Stromal cell of bone marrow (primary cell): ENCODE measurements at regions not wholly inside any gene's neighbourhood (a gene's known extent, or its start where the extent isn't known, plus 50 kb on each side); places are given as distances from the start of the nearest gene placed in this dataset.
"Not testable (repeated sequence)": the region's sequence is repeated elsewhere in the genome, so short reads cannot be mapped to it uniquely, and the experiment has no call there.

Experiments
- DNase-seq: peaks from one replicate; pipeline ENCODE4 v3.0.0-alpha.2; 2012; ENCODE audit warnings: low read depth

DNA sequence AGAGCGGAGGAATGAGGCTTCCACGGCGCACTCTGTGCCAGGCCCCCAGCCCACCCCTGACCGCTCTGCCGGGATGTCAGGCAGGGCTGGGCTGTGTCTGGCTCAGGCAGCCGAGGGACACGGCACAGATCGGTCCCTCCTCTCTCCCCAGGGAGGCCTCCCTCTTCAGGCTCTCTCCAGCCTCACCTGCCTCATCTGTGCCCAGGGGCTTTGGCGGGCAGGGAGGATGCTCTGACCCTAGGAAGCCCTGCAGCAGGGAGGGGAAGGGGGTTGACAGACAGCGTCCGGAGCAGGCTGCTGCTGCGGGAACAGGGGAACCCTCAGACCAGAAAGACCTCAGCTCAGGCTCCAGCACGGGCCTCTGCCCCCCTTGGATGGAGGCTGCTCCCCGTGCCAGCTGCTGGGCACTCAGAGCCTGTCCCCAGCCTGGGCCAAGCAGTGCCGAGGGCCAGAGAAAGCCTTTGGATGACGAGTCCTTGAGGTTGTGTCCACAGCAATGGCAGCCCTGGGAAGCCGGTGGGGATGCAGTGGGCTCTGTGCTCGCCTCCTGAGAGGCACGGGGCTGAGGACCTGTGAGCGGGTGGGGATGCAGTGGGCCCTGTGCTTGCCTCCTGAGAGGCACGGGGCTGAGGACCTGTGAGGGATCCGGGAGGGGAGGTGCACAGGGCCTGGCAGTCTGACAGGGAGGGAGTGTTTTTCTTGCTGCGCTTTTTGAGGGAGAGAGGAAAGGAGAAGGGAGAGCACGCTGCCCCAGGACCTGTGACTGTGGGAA lies 66.9 kb downstream of the FOXL3 start:
- no peak for DNase-seq

DNA sequence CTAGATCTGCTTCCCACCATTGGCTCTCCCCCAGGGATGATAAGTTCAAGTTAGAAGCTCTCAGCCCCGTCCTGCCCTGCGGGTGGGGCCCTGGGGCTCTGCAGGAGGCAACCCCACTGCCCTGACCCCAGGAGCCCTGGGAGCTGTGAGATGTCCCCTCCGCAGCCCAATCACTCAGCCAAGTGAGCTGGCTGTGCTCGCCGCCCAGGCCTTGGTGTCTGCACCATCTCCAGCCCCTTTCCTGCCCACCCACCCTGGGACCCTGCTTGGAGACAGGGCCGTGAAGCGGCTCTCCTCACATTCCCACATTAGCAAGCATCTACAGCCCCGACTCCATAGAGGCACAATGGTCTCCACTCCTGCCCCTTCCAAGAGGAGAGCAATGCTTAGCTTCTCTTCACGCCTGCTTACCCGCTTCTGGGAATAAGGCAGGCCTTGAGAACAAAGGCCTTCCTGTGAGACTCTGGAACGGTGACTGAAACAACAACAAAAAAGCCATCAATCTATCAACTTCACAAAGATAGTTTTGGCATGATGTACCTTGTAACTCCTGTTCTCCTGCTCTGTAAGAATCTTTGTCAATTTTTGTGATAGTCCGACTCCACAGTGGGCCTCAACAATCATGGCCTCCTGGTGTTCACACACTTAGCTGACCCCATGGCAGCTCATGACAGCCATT lies 67.7 kb downstream of the FOXL3 start:
- DNase-seq = no peak

GRCh38 chr7:358352-358751 lies 68.4 kb downstream of the FOXL3 start:
- no peak for DNase-seq

DNA sequence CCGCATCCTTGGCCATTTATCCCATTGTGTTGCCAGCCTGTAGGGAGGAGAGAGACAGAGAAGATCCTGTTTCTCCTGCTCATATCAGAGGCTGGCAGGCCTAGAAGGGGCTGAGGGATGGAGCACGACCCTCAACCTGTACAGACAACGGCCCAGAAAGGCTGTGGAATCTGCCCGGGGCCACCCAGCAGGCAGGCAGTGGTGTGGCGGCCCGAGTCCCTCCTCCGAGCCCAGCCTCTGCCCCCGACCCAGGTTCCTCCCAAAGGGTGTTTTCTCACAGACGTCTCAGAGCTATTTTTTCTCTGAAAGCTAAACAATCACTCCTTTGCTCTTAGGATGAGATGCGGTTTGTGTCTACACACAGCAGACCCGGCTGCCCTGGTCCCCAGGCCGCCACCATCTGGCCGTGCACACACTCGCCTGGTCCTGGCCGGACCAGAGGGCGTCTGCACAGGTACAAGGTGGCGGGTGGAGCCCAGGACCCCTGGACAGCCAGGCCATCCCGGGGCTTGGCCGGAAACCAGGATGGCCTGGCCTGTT lies 69.3 kb downstream of the FOXL3 start:
- no peak for DNase-seq

- DNase-seq = no peak
Measured at GRCh38 chr7:359766-360361, 69.9 kb downstream of the FOXL3 start.

- no peak for DNase-seq
Measured at GRCh38 chr7:360454-361100, 70.6 kb downstream of the FOXL3 start.

DNA sequence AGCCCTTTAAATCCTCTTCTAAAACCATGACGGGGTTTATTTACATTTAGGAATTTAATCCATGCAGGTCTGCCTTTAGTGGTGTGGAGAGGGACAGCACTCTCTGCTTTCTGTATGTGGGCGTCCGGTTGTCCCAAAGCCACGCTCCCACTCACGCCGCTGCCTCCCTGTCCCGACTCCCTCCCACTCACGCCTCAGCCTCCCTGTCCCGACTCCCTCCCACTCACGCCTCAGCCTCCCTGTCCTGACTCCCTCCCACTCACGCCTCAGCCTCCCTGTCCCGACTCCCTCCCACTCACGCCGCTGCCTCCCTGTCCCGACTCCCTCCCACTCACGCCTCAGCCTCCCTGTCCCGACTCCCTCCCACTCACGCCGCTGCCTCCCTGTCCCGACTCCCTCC lies 71.2 kb downstream of the FOXL3 start:
- not testable (repeated sequence) for DNase-seq

DNA sequence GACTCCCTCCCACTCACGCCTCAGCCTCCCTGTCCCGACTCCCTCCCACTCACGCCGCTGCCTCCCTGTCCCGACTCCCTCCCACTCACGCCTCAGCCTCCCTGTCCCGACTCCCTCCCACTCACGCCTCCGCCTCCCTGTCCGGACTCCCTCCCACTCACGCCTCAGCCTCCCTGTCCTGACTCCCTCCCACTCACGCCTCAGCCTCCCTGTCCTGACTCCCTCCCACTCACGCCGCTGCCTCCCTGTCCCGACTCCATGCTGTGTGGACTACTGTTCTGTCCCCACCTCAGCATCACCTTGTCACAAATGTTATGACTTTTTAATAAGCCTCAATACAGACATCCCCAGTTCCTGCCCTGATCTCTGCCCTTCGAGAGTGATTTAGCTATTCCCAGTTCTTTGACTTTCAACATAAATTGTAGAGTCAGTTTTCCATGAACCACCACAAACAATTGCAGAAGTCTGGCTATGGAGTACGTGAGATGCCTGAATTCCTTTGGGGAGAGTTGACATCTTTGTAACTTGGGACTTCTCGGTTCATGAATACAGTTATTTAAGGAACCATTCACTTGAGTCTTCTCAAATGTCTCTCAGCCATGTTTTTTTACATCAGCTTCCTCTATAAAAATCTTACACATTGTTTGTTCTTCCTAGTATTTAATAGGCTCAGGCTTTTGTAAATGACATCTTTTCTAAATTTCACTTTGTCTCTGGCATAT lies 71.9 kb downstream of the FOXL3 start:
- DNase-seq = no peak

GRCh38 chr7:362402-363096 lies 72.6 kb downstream of the FOXL3 start:
- DNase-seq = no peak

- no peak for DNase-seq
Measured at GRCh38 chr7:363626-364025, 73.7 kb downstream of the FOXL3 start.

GRCh38 chr7:364536-364935 lies 74.6 kb downstream of the FOXL3 start:
- DNase-seq = no peak

GRCh38 chr7:365593-365992 lies 75.6 kb downstream of the FOXL3 start:
- no peak for DNase-seq

DNA sequence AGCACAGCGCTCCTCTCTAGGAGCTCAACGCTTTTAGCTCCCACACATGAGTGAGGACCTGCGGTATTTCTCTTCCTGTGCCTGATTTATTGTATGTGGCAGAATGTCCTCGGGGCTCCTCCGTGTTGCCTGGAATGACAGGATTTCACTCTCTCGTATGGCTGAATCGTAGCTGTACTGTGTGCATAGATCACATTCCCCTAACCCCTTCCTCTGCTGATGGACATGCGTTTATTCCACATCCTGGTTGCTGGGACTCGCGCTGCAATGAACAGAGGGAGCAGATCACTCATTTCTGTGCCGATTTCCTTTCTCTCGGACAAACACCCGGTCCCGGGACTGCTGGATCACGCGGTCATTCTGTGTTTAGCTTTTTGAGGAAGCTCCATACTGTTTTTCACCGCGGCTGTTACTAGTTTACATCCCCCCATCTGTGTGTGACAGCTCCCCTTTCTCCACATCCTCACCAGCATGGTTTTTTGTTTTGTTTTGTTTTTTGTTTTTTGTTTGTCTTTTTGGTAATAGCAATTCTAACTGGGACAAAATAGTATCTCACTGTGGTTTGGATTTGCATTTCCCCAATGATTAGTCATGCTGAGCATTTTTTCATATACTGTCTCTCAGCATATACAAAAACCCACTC lies 76.3 kb downstream of the FOXL3 start:
- DNase-seq = no peak

DNA sequence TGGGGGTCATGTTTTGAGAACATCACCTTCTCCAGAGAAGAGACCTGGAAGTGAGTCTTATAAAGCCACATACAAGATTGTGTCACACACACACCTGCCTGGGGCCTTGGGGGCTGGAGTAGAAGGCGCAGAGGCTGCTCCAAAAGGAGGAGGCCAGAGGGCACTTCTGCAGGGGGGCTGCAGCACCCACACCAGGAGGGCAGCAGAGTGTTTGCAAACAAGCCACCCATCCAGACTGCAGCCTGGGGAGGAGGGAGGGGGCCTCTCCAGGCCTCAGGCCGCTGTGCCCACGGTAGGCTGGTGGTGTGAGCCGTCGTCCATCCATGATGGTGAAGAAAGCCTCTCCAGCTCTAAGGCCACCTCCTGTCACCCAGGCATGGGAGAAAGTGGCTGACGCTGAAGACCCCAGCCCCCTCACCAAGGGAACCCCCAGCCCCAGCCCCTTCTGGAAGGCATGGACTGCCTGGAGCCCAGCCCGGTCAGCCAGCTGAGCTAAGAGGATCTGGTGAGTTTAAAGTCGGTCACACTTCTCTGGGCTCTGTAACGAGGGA lies 77.5 kb downstream of the FOXL3 start:
- DNase-seq = no peak

DNA sequence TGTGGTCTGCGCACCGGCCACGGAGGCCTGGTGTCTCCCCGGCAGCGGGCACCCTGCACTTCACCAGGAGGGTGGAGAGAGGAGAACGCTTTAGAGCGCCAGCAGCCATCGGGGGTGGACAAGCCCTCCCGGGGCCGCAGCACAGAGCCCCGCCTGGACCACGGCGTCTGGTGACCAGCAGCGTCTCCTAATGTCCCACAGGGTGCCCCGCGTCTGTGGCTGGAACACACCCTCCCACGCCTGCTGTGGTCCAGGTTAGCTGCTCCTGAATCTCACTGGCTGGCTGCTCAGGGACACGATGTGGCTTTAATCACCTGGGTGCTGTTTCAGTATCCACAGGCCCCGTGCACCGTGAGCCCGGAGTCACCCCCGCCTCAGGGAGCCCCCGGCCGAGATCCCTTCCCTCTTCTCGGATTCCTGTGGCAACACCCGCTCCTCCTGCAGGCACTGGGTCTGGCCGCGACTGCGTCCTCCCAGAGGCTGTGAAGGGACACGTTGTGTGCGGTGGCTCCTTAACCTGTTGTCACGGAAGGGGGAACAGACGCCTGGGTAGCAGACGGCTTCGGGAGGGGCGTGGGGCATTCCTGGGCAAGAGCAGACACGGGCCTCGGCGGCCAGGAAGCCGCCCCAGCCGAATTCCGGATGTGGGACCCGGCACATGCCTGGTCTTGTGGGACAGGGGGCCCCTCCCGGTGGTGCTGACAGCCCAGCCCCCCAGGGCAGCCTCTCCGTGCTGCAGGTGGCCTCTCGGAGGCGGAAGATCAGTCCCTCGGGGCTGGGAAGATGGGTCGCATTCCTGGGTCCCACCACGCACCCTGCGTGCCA lies 78.9 kb downstream of the FOXL3 start:
- DNase-seq = no peak

DNA sequence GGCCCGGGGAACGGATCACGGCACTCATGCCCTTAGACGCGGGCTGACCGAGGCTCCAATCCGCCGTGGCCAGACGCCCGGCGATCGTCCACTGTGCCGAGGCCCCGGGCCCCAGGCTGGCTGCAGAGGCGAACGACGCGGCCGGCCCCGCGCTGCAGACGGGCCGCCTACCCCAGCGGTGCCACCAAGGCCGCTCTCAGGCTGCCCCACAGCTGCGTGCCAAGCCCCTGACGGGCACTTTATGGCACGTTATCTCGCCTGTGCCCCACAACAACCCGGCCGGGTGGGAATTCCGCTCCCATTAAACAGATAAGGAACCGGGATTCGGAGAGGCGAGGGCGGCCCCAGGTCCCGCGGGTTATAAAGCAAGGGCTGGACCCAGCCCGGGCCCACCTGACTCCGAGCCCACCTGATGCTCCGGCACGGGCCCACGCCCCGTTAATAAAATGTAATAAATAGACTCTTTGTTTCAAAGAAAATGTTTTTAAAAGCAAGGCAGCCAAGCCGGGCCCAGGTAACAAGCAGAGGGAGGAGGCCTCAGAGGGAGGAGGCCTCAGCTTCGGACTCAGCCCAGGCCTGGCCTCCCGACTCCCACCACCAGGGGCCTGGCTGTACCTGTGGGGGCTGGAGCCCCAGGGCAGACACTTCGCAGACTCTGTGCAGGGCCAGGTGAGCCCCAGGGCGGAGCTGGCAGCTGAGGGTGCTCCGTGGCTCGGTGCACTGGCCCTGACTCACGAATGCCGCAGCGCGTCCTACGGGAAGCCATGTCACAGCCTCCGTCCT lies 79.7 kb downstream of the FOXL3 start:
- DNase-seq = no peak

GRCh38 chr7:370259-370625 lies 80.3 kb downstream of the FOXL3 start:
- no peak for DNase-seq

GRCh38 chr7:370775-371118 lies 80.8 kb downstream of the FOXL3 start:
- no peak for DNase-seq
